OCI-LY1 (cell line): ENCODE measurements at regions not wholly inside any gene's neighbourhood (a gene's known extent, or its start where the extent isn't known, plus 50 kb on each side); places are given as distances from the start of the nearest gene placed in this dataset.

Experiments used
- CTCF ChIP-seq: fragments of 200-600 bp; sonication (generic), shearing (Covaris generic); IDR thresholded peaks from 2 replicates; pipeline ENCODE4 v1.5.1; 2017; ENCODE audit warnings: mild to moderate bottlenecking, antibody characterized with exemption, low read length, moderate library complexity, mixed read lengths
- EZH2 ChIP-seq: fragments of 200-600 bp; sonication (generic), shearing (Covaris generic); IDR thresholded peaks from 2 replicates; pipeline ENCODE4 v1.8.0; 2017; ENCODE audit warnings: borderline replicate concordance, mixed run types, mild to moderate bottlenecking, antibody characterized with exemption, low read length, moderate library complexity, mixed read lengths

- TF ChIP-seq CTCF (no peak), EZH2 (no peak)
These were observed 329.2 kb downstream of the LIG4 start for GRCh38 chr13:107886118-107886517.
